Breast epithelium (tissue), 3 donors: ENCODE measurements at regions not wholly inside any gene's neighbourhood (a gene's known extent, or its start where the extent isn't known, plus 50 kb on each side); places are given as distances from the start of the nearest gene placed in this dataset.

Source experiments
- CTCF ChIP-seq, 3 donors: fragments of 450-650 bp; IDR thresholded peaks; one replicate each; pipeline ENCODE4 v1.5.1; 2016 to 2017; ENCODE audit warnings: antibody characterized with exemption in 3 of 3, mild to moderate bottlenecking in 3 of 3, moderate library complexity in 3 of 3
- POLR2A ChIP-seq: fragments of 450-650 bp; IDR thresholded peaks from one replicate; pipeline ENCODE4 v1.6.1; 2016; ENCODE audit warnings: antibody characterized with exemption, mild to moderate bottlenecking, moderate library complexity
- POLR2AphosphoS5 ChIP-seq, 3 donors: sonication (generic); formaldehyde crosslinking; IDR thresholded peaks; one replicate each; pipeline ENCODE4 v1.6.1; 2017; ENCODE audit warnings: antibody characterized with exemption in 3 of 3

GRCh38 chr13:78012046-78012445 is 93.4 kb upstream of the EDNRB start:
- TF ChIP-seq CTCF (IDR thresholded peaks at IDR 0.05) (no peak), POLR2A (no peak), POLR2AphosphoS5 (IDR thresholded peaks at IDR 0.05) (no peak)
